GM12892 (cell line): ENCODE measurements at regions not wholly inside any gene's neighbourhood (a gene's known extent, or its start where the extent isn't known, plus 50 kb on each side); places are given as distances from the start of the nearest gene placed in this dataset.

ENCODE experiments used
- POLR2A ChIP-seq: IDR thresholded peaks from 2 replicates; pipeline ENCODE4 v1.6.1; 2011; ENCODE audit warnings: low read depth, low read length, control low read depth
- POLR2AphosphoS5 ChIP-seq: IDR thresholded peaks from 2 replicates; pipeline ENCODE4 v1.6.1; 2011; ENCODE audit warnings: low read depth, low read length, control low read depth

DNA sequence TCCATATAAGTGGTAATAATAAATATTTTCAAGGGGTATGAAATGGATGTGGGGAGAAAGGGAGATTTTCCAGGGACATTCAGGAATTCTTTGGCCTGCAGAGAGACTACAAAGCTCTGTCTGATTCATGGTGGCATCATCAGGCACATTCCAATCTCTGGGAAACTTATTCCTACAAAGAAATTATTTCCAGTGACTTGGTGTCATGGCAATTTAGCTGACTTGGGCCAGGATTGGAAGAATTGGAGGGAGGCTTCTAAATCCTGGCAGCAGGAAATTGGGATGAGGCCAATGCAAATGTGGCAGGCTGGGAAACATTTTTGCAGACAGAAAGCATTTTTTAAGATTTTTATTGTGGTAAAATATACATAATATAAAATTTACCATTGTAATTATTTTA is 204.6 kb downstream of the RTL9 start:
- no peak for TF ChIP-seq POLR2A
- TF ChIP-seq POLR2AphosphoS5: no peak
